ENCODE measurements at regions not wholly inside any gene's neighbourhood (a gene's known extent, or its start where the extent isn't known, plus 50 kb on each side); places are given as distances from the start of the nearest gene placed in this dataset.
A peak's percentile ranks its signal among the peaks of the same experiment; 100 is the strongest.
"Not testable (repeated sequence)": the region's sequence is repeated elsewhere in the genome, so short reads cannot be mapped to it uniquely, and the experiment has no call there.

GRCh38 chr5:115439042-115439441 is 105.5 kb downstream of the FEM1C start:
- no peak for DNase-seq

- no peak for DNase-seq
Observed at GRCh38 chr5:115435778-115436712, 108.5 kb downstream of the FEM1C start.

GRCh38 chr5:115435065-115435777 is 109.4 kb downstream of the FEM1C start:
- DNase-seq = no peak

- DNase-seq = no peak
Observed at GRCh38 chr5:115433918-115434317, 110.7 kb downstream of the FEM1C start.

GRCh38 chr5:115432691-115433090 is 111.9 kb downstream of the FEM1C start:
- no peak for DNase-seq

- DNase-seq = no peak
Observed at GRCh38 chr5:115431116-115431515, 113.5 kb downstream of the FEM1C start.

GRCh38 chr5:115430374-115430773 is 114.2 kb downstream of the FEM1C start:
- DNase-seq = no peak

- no peak for DNase-seq
Observed at GRCh38 chr5:115429345-115429940, 115.1 kb downstream of the FEM1C start.

GRCh38 chr5:115428676-115429075 is 115.9 kb downstream of the FEM1C start:
- no peak for DNase-seq

- no peak for DNase-seq
Observed at GRCh38 chr5:115428248-115428647, 116.3 kb downstream of the FEM1C start.

GRCh38 chr5:115424446-115424845 is 120.1 kb downstream of the FEM1C start:
- DNase-seq = no peak

GRCh38 chr5:115424030-115424429 is 120.5 kb downstream of the FEM1C start:
- DNase-seq = no peak

GRCh38 chr5:115423541-115423940 is 121.0 kb downstream of the FEM1C start:
- DNase-seq = peak in 5 of 56 donors; percentile 2 to 36 (median 12)

- no peak for DNase-seq
Observed at GRCh38 chr5:115423051-115423450, 121.5 kb downstream of the FEM1C start.

- not testable (repeated sequence) for DNase-seq
Observed at GRCh38 chr5:115420812-115421211, 123.8 kb downstream of the FEM1C start.

- no peak for DNase-seq
Observed at GRCh38 chr5:115419846-115420585, 123.6 kb upstream of the CCDC112 start.

- DNase-seq = no peak
Observed at GRCh38 chr5:115418788-115419187, 122.3 kb upstream of the CCDC112 start.

GRCh38 chr5:115417076-115417475 is 120.6 kb upstream of the CCDC112 start:
- peak in 6 of 56 donors; percentile 0 to 17 (median 8) for DNase-seq

GRCh38 chr5:115415143-115415491 is 118.7 kb upstream of the CCDC112 start:
- peak in 6 of 56 donors; percentile 8 to 65 (median 26) for DNase-seq

GRCh38 chr5:115414406-115415142 is 118.1 kb upstream of the CCDC112 start:
- DNase-seq = no peak

GRCh38 chr5:115413651-115414050 is 117.2 kb upstream of the CCDC112 start:
- no peak for DNase-seq

Measured in amygdala (tissue), 56 donors.